ENCODE measurements at regions not wholly inside any gene's neighbourhood (a gene's known extent, or its start where the extent isn't known, plus 50 kb on each side); places are given as distances from the start of the nearest gene placed in this dataset.

DNA sequence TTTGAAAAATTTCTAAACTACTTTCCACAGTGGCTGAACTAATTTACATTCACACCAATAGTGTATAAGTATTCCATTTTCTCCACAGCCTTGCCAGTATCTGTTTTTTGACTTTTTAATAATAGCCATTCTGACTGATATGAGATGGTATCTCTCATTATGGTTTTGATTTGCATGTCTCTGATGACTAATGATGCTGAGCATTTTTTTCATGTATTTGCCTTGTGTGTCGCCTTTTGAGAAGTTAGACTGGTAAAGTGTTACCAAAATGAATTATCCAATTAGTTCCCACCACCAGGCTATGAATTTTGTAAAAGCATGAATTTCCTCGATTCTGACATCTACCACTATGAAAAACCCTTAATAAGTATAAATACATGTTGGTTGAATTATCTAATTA is 242.2 kb upstream of the GK2 start:
- DNase-seq (ENCODE audit: low read depth, low spot score): no peak
- no peak overlapping the region for H3K27ac Mint-ChIP-seq (ENCODE audit: unreplicated experiment)
- no peaks in the 10 kb centered on the region for H3K36me3 Mint-ChIP-seq (ENCODE audit: low read depth)
- peaks cover 3% of the 10 kb centered on the region for H3K9me3 Mint-ChIP-seq
- TF ChIP-seq, protein P1, sequence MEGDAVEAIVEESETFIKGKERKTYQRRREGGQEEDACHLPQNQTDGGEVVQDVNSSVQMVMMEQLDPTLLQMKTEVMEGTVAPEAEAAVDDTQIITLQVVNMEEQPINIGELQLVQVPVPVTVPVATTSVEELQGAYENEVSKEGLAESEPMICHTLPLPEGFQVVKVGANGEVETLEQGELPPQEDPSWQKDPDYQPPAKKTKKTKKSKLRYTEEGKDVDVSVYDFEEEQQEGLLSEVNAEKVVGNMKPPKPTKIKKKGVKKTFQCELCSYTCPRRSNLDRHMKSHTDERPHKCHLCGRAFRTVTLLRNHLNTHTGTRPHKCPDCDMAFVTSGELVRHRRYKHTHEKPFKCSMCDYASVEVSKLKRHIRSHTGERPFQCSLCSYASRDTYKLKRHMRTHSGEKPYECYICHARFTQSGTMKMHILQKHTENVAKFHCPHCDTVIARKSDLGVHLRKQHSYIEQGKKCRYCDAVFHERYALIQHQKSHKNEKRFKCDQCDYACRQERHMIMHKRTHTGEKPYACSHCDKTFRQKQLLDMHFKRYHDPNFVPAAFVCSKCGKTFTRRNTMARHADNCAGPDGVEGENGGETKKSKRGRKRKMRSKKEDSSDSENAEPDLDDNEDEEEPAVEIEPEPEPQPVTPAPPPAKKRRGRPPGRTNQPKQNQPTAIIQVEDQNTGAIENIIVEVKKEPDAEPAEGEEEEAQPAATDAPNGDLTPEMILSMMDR (conservative IDR thresholded peaks at IDR 0.05): no peak
- H3K27me3 Mint-ChIP-seq (ENCODE audit: low read depth): no peaks in the 10 kb centered on the region
- H3K4me3 Mint-ChIP-seq: no peak overlapping the region
- H3K4me1 Mint-ChIP-seq: no peaks in the 10 kb centered on the region

- TF ChIP-seq, protein P1 (conservative IDR thresholded peaks at IDR 0.05): no peak
- DNase-seq (ENCODE audit: low read depth, low spot score): no peak
- no peak overlapping the region for H3K4me3 Mint-ChIP-seq
- no peaks in the 10 kb centered on the region for H3K27me3 Mint-ChIP-seq (ENCODE audit: low read depth)
- H3K4me1 Mint-ChIP-seq: no peaks in the 10 kb centered on the region
- H3K36me3 Mint-ChIP-seq (ENCODE audit: low read depth): no peaks in the 10 kb centered on the region
- H3K27ac Mint-ChIP-seq (ENCODE audit: unreplicated experiment): no peak overlapping the region
- peaks cover 3% of the 10 kb centered on the region for H3K9me3 Mint-ChIP-seq
These were observed 237.9 kb upstream of the GK2 start for GRCh38 chr4:79645942-79646341.

- H3K27me3 Mint-ChIP-seq (ENCODE audit: low read depth): no peaks in the 10 kb centered on the region
- H3K36me3 Mint-ChIP-seq (ENCODE audit: low read depth): no peaks in the 10 kb centered on the region
These were observed 230.7 kb upstream of the GK2 start for GRCh38 chr4:79638735-79639134.

DNA sequence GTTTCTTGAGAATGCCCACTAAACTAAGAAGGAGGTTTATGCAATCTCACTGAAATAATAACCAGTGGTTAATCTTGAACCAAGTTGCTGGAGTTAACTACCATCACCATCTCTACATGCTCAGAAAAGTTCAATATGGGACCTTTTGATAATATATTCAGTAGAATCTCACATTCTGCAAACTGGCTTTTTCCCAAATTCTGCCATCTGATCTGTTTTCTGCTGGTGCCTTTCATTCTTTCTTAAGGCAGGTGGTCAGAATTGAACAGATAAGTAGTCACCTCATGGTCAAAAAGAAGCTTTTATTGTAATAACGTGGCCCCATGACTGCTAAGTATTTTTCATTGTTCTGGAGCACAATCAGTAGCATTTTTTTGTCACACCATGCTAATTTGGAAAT is 229.0 kb upstream of the GK2 start:
- H3K27me3 Mint-ChIP-seq (ENCODE audit: low read depth): no peaks in the 10 kb centered on the region
- no peak overlapping the region for H3K4me3 Mint-ChIP-seq
- no peaks in the 10 kb centered on the region for H3K4me1 Mint-ChIP-seq
- no peak overlapping the region for H3K27ac Mint-ChIP-seq (ENCODE audit: unreplicated experiment)
- H3K9me3 Mint-ChIP-seq: no peaks in the 10 kb centered on the region
- no peak for DNase-seq (ENCODE audit: low read depth, low spot score)
- TF ChIP-seq, protein P1 (conservative IDR thresholded peaks at IDR 0.05): no peak
- H3K36me3 Mint-ChIP-seq (ENCODE audit: low read depth): no peaks in the 10 kb centered on the region

More at GRCh38 chr4:79638735-79639134, 230.7 kb upstream of the GK2 start:
- no peak for DNase-seq (ENCODE audit: low read depth, low spot score)
- no peak overlapping the region for H3K4me3 Mint-ChIP-seq
- H3K4me1 Mint-ChIP-seq: no peaks in the 10 kb centered on the region
- H3K9me3 Mint-ChIP-seq: no peaks in the 10 kb centered on the region
- TF ChIP-seq, protein P1 (conservative IDR thresholded peaks at IDR 0.05): no peak
- H3K27ac Mint-ChIP-seq (ENCODE audit: unreplicated experiment): no peak overlapping the region

DNA sequence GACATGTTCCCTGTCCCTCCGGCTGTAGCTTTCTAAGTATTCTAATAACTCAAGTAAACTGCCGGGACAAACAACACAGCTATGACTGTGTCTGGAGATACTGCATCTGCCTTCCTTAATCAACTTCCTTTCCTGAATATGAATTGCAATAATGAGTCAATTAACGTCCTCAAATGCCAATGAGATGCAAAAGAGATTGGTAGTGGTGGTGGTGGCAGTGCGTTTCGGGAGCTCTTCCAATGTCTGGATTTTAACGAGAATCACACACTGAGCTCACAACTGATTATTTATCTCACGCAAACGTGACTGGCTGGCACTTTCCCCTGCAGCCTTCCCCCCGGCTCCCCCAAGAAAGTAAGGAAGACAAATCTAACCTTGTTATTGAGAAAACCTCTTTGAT is 226.1 kb upstream of the GK2 start:
- Mint-ChIP-seq H3K27ac (ENCODE audit: unreplicated experiment) (no peak overlapping the region), H3K4me1 (no peaks in the 10 kb centered on the region), H3K4me3 (no peak overlapping the region), H3K9me3 (no peaks in the 10 kb centered on the region), H3K27me3 (ENCODE audit: low read depth) (no peaks in the 10 kb centered on the region), H3K36me3 (ENCODE audit: low read depth) (no peaks in the 10 kb centered on the region)
- DNase-seq (ENCODE audit: low read depth, low spot score): no peak
- TF ChIP-seq, protein P1 (conservative IDR thresholded peaks at IDR 0.05): no peak

- DNase-seq (ENCODE audit: low read depth, low spot score): no peak
- TF ChIP-seq, protein P1 (conservative IDR thresholded peaks at IDR 0.05): no peak
- H3K4me3 Mint-ChIP-seq: no peak overlapping the region
- no peak overlapping the region for H3K27ac Mint-ChIP-seq (ENCODE audit: unreplicated experiment)
- H3K36me3 Mint-ChIP-seq (ENCODE audit: low read depth): no peaks in the 10 kb centered on the region
- no peaks in the 10 kb centered on the region for H3K9me3 Mint-ChIP-seq
- no peaks in the 10 kb centered on the region for H3K4me1 Mint-ChIP-seq
- no peaks in the 10 kb centered on the region for H3K27me3 Mint-ChIP-seq (ENCODE audit: low read depth)
These were observed 224.1 kb upstream of the GK2 start for GRCh38 chr4:79632114-79632513.
